ENCODE measurements at regions not wholly inside any gene's neighbourhood (a gene's known extent, or its start where the extent isn't known, plus 50 kb on each side); places are given as distances from the start of the nearest gene placed in this dataset.

- no peak overlapping the region for H3K4me3 ChIP-seq (ENCODE audit: low read depth, low read length)
- TF ChIP-seq CTCF (IDR thresholded peaks at IDR 0.05; ENCODE audit: insufficient read depth, low read length, poor library complexity, severe bottlenecking): no peak
- H3K36me3 ChIP-seq (ENCODE audit: control insufficient read depth, insufficient read depth, low read length): no peaks in the 10 kb centered on the region
- no peaks in the 10 kb centered on the region for H3K27me3 ChIP-seq (ENCODE audit: control insufficient read depth, insufficient read depth, low read length)
- DNase-seq (ENCODE audit: low read depth): no peak
Measured at GRCh38 chr9:120259100-120259499, 320.9 kb downstream of the CDK5RAP2 start.

- TF ChIP-seq CTCF (IDR thresholded peaks at IDR 0.05; ENCODE audit: insufficient read depth, low read length, poor library complexity, severe bottlenecking): no peak
- DNase-seq (ENCODE audit: low read depth): no peak
- H3K36me3 ChIP-seq (ENCODE audit: control insufficient read depth, insufficient read depth, low read length): no peaks in the 10 kb centered on the region
- H3K4me3 ChIP-seq (ENCODE audit: low read depth, low read length): no peak overlapping the region
- no peaks in the 10 kb centered on the region for H3K27me3 ChIP-seq (ENCODE audit: control insufficient read depth, insufficient read depth, low read length)
Measured at GRCh38 chr9:120258096-120258495, 321.9 kb downstream of the CDK5RAP2 start.

GRCh38 chr9:120257483-120257882 is 322.5 kb downstream of the CDK5RAP2 start:
- no peak overlapping the region for H3K4me3 ChIP-seq (ENCODE audit: low read depth, low read length)
- DNase-seq (ENCODE audit: low read depth): peak; percentile 18
- no peaks in the 10 kb centered on the region for H3K36me3 ChIP-seq (ENCODE audit: control insufficient read depth, insufficient read depth, low read length)
- TF ChIP-seq CTCF (IDR thresholded peaks at IDR 0.05; ENCODE audit: insufficient read depth, low read length, poor library complexity, severe bottlenecking): no peak
- H3K27me3 ChIP-seq (ENCODE audit: control insufficient read depth, insufficient read depth, low read length): no peaks in the 10 kb centered on the region

GRCh38 chr9:120256146-120256545 is 323.8 kb downstream of the CDK5RAP2 start:
- no peak for TF ChIP-seq CTCF (IDR thresholded peaks at IDR 0.05; ENCODE audit: insufficient read depth, low read length, poor library complexity, severe bottlenecking)
- no peaks in the 10 kb centered on the region for H3K27me3 ChIP-seq (ENCODE audit: control insufficient read depth, insufficient read depth, low read length)
- DNase-seq (ENCODE audit: low read depth): no peak
- H3K4me3 ChIP-seq (ENCODE audit: low read depth, low read length): no peak overlapping the region
- H3K36me3 ChIP-seq (ENCODE audit: control insufficient read depth, insufficient read depth, low read length): no peaks in the 10 kb centered on the region

GRCh38 chr9:120252248-120252647 is 327.7 kb downstream of the CDK5RAP2 start:
- H3K36me3 ChIP-seq (ENCODE audit: control insufficient read depth, insufficient read depth, low read length): no peaks in the 10 kb centered on the region
- no peak for TF ChIP-seq CTCF (IDR thresholded peaks at IDR 0.05; ENCODE audit: insufficient read depth, low read length, poor library complexity, severe bottlenecking)

GRCh38 chr9:120242116-120242811 is 337.7 kb downstream of the CDK5RAP2 start:
- Histone ChIP-seq H3K36me3 (ENCODE audit: control insufficient read depth, insufficient read depth, low read length) (no peaks in the 10 kb centered on the region), H3K27me3 (ENCODE audit: control insufficient read depth, insufficient read depth, low read length) (no peaks in the 10 kb centered on the region), H3K4me3 (ENCODE audit: low read depth, low read length) (no peak overlapping the region)
- TF ChIP-seq CTCF (IDR thresholded peaks at IDR 0.05; ENCODE audit: insufficient read depth, low read length, poor library complexity, severe bottlenecking): no peak
- DNase-seq (ENCODE audit: low read depth): no peak

More at GRCh38 chr9:120252248-120252647, 327.7 kb downstream of the CDK5RAP2 start:
- Histone ChIP-seq H3K4me3 (ENCODE audit: low read depth, low read length) (no peak overlapping the region), H3K27me3 (ENCODE audit: control insufficient read depth, insufficient read depth, low read length) (no peaks in the 10 kb centered on the region)
- DNase-seq (ENCODE audit: low read depth): no peak

Data from kidney epithelial cell (primary cell).